GM12864 (cell line): ENCODE measurements at regions not wholly inside any gene's neighbourhood (a gene's known extent, or its start where the extent isn't known, plus 50 kb on each side); places are given as distances from the start of the nearest gene placed in this dataset.

Experiments
- DNase-seq: peaks from one replicate; pipeline ENCODE4 v3.0.0-alpha.2; 2011; ENCODE audit warnings: low read depth
- H3K4me3 ChIP-seq: 2 replicates; pipeline ENCODE4 v1.5.1; 2011; ENCODE audit warnings: mild to moderate bottlenecking, low read depth, low read length, control low read depth
- TF ChIP-seq, protein P1 (sequence below): IDR thresholded peaks from 2 replicates; pipeline ENCODE4 v1.5.1; 2011; ENCODE audit warnings: low read depth, mild to moderate bottlenecking, moderate library complexity, low read length, control low read depth, inconsistent platforms; ENCODE audit errors: missing control alignments

DNA sequence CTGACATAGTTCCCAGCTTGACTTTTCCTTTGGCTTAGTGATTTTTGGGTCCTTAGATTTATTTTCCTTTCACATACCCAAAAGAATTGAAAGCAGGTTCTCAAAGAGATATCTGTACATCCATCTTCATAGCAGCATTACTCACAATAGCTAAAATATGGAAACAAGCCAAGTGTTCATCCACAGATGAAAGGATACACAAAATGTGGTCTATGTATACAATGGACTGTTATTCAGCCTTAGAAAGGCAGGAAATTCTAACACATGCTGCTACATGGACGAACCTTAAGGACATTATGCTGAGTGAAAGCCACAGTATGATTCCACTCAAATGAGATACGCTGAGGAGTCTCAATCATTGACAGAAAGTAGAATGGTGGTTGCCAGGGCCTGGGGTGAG is 171.8 kb downstream of the IGLL1 start:
- TF ChIP-seq, protein P1, sequence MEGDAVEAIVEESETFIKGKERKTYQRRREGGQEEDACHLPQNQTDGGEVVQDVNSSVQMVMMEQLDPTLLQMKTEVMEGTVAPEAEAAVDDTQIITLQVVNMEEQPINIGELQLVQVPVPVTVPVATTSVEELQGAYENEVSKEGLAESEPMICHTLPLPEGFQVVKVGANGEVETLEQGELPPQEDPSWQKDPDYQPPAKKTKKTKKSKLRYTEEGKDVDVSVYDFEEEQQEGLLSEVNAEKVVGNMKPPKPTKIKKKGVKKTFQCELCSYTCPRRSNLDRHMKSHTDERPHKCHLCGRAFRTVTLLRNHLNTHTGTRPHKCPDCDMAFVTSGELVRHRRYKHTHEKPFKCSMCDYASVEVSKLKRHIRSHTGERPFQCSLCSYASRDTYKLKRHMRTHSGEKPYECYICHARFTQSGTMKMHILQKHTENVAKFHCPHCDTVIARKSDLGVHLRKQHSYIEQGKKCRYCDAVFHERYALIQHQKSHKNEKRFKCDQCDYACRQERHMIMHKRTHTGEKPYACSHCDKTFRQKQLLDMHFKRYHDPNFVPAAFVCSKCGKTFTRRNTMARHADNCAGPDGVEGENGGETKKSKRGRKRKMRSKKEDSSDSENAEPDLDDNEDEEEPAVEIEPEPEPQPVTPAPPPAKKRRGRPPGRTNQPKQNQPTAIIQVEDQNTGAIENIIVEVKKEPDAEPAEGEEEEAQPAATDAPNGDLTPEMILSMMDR: no peak
- no peak overlapping the region for H3K4me3 ChIP-seq
- DNase-seq: no peak

DNA sequence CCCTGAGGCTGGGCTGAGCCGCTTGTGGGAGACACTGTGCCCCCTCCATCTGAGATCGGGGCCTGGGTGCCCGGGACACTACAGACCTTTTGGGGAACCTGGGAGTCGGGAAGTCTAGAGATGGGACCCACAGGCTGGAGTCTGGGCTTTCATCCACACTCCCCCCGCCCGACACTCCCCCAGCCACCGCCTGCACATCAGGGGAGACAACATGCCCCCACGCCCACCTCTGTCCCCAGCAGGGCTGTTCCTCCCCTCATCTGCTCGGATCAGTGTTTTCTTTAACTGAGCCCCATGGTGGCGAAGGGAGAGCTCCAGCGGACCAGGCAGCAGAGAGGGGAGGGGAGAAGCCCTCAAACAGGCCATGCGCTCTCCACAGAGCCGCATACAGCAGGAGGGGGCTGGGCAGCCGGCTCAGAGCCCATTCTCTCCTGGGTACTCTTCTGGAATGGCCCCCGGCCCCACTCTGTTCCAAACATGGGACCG is 174.7 kb downstream of the IGLL1 start:
- TF ChIP-seq, protein P1: no peak
- no peak overlapping the region for H3K4me3 ChIP-seq
- DNase-seq: no peak

DNA sequence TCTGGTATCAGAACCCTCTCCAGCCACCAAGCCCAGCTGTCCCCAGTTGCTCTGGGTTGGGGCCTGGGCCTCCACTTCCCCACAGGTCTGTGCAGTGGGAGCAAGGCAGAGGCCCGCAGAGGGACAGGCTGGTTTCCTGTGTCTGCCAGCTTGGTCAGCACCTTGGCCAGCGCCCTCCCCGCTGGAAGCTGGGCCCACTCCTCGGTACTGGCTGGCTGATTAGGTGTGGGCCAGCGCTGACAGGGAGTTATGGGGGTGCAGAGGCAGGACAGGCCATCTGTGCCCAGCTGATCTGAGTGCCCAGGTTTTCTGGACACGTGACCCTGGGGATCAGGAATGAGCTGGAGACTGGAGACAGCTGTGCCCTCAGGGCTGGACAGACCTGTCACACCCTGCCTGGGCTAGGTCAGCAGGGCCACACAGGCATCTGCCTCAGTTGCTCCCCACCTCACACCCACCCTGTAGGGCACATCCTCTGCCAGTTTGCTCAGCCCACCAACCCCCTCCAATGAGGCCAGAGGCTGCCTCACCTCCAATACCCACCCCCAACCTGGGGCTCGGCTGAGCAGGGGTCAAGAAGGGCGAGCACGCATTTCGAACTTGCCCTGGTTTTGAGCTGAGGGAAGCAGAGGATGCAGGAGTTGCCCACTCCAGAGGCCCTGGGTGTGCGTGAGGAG is 175.3 kb downstream of the IGLL1 start:
- no peak for DNase-seq
- TF ChIP-seq, protein P1: no peak
- no peak overlapping the region for H3K4me3 ChIP-seq

DNA sequence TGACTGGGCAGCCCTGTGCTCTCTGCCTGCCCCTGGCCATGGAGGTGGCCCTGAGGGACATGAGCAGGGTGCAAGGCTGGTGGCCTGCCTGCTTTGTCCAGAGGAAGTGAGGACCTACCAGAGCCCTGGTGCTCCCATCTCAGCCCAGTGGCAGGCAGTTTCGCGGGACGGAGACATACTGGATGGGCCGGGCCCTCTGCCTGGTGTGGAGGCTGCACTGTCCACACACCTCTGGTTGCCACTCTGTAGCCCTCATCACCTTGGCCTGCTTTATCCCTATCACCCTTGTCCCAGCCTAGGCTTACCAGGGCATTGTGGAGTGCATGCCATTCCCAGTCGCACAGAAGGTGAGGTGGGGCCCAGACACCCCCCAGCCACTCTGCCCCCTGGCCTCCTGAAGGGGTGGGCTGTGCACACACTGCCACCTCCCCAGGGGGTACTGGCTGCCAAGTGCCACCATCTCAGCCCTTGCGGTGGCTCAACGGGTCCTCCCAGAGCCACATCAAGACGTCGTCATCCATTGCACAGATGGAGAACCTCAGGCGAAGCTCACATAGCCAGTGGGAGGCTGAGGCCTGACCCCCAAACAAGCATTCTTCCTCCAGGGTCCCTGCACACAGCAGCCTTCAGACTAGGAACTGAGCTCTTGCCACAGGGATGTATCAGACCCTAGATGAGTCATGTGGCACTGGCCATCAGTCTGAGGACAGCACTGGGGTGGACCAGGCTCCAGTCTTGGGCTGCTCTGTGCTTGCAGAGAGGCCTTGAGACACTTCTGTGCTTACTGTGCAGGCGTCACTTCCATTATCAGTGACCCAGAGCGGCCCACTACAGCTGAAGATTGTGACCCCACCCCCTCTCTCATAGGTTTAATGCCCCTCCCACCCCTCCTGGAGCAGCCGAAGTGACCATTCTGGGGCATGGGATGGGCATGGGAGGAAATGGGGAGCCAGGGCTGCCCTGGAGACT is 176.1 kb downstream of the IGLL1 start:
- no peak overlapping the region for H3K4me3 ChIP-seq
- TF ChIP-seq, protein P1: no peak
- DNase-seq: no peak

DNA sequence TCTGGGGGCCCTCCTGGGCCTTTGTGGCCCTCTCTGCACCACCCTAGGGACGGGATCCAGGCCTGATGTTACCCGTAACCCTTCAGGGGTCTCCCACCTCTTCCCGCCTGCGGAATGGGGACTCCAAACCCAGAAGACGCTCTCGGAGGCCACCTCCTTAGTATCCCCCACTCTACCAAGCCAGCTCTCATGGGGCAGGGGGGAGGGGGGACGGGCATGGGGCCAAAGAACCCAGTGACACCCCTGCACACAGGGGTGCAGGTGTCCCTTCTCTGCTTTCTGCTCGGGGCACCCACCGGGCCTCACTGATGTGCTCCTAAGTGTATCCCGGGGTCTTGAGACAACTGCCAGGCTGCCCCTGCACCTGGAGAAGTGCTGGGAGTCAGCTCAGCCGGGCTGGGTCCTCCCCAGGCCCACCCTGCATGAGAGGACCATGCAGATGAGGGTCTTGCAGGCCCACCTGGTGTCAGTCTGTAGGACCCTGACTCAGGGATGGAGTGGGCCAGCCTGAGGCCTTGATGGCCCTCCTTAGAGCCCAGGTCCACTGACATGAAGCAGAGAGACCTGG is 176.9 kb downstream of the IGLL1 start:
- TF ChIP-seq, protein P1: no peak
- no peak for DNase-seq
- no peak overlapping the region; the same call in 1 of the 2 replicates for H3K4me3 ChIP-seq

- peak overlapping the region; percentile 28 for H3K4me3 ChIP-seq
- TF ChIP-seq, protein P1: peak; percentile 72
- DNase-seq: peak; percentile 10
Observed at GRCh38 chr22:23402275-23403151, 177.6 kb downstream of the IGLL1 start.
